GM21723 (cell line): ENCODE measurements at regions not wholly inside any gene's neighbourhood (a gene's known extent, or its start where the extent isn't known, plus 50 kb on each side); places are given as distances from the start of the nearest gene placed in this dataset.
"Not testable (repeated sequence)": the region's sequence is repeated elsewhere in the genome, so short reads cannot be mapped to it uniquely, and the experiment has no call there.

ENCODE experiments used
- ATAC-seq: cut with Tn5 transposase; IDR thresholded peaks from one replicate; pipeline ENCODE4 v1.9.1; 2021; ENCODE audit warnings: mild to moderate bottlenecking, moderate library complexity; ENCODE audit not compliant: unreplicated experiment

DNA sequence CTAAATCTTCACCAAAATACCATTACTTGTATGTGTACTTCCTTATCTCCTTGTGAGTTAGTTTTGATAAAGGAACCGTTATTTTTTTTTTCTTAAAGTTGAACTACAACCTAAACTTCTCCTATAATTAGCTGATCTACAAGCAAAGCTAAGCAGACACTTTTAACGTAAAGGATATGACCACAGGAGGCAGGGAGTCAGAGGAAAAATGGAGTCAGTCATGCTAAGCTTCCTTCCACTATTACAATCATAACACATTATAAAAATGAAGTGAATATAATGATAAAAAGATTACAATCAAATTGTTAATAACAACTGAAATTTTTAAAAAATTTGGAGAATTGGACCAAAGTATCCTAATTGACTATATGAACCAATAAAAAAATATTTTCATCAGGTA lies 892.6 kb downstream of the KCNT2 start:
- no peak for ATAC-seq

DNA sequence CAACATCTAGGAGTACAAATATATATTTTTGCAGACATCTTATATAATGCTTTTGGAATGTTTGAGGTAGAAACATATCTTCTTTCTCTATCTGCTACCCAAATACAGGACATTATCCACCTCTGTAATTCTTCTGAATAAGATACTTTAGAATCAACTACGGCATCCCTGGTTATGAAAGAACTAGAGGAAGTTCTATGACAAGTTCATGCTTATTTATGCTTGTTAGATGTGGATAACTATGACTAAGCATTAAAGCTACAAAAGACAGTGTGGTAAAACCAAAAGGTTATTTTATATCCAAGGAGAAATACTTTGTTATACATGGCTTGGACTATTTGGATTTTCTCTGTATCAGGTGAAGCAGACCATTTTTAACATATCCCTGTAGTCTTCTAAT lies 894.0 kb downstream of the KCNT2 start:
- no peak for ATAC-seq

DNA sequence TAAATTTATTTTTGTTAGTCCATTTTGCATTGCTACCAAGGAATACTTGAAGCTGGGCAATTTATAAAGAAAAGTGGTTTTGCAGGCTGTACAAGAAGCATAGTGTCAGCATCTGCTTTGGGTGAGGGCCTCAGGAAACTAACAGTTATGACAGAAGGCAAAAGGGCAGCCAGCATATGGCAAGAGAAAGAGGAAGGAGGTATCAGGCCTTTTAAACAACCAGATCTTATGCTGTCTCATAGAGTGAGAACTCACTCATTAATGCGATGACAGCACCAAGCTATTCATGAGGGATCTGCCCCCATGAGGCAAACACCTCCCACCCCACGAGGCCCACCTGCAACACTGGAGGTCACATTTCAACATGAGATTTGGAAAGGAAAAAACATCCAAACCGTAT lies 898.4 kb downstream of the KCNT2 start:
- no peak for ATAC-seq

DNA sequence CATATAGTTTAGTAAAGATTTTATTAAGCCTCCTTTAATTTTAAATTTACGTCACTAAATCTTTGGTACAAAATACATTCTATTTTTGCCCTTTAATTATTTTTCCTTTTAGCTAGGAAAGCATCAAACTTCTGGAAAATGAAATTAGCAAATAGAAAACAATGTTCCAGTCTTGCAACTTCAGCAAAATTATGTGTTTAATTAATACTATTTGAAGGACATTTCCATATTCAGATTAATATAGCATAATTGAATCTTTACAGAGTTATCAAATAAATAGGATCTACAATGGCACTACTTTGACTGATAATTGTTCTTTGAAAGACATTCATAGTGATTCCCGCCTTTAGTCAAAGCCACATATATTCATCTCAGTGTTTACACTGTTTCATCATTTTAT lies 904.2 kb downstream of the KCNT2 start:
- no peak for ATAC-seq

DNA sequence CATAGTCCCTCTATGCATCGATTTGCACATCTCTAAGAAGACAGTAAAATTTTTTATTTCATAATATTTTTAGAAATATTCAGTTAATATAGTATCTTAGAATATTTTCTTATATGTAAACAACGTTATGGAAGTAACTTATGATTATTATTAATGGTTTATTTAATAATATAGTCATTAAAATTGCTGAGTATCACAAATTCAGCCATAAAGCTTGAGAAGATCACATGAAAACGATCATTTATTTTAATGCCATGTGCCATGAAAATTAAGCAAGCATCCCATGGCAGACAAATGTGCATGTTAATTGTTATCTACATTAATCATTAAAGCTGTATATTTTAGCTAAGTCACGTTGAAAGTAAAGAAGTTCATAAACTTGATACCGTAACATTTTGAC lies 907.1 kb downstream of the KCNT2 start:
- ATAC-seq, result no peak

DNA sequence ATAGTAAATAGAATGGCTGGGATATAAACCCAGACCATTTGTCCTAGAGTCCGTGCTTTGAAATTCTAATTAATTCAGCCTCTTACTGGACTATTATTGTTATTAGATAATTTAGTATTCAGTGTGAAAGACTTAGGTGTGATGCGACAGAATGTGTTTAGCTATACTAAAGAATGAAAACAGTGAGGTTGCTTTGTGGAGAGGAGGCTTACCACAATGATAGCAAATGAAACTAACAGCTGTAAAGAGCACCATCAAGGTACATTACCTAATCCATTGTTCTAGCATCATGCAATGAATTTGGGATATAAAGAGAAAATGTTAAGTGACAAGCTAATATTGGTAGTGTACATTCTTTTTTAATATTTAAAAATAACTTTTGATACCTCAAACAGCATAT lies 911.1 kb downstream of the KCNT2 start:
- peak; percentile 100 for ATAC-seq

DNA sequence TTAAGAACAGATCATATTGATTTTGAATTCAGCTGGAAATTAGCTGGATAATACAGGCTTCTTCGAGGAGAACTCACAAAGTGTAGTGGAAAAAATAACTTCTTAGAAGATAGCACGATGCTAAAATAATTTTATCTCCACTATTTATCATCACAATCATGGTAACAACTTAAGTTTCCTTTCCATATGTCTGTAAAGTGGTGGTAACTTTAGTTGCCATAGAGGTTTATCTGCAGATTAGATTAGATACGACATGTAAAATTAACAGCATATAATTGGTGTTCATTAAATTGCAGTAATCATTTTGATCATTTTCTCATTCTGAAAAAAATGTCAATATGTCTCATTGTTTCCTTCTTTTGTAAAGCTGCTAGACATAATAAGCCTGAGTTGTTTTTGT lies 921.5 kb downstream of the KCNT2 start:
- ATAC-seq, result no peak

DNA sequence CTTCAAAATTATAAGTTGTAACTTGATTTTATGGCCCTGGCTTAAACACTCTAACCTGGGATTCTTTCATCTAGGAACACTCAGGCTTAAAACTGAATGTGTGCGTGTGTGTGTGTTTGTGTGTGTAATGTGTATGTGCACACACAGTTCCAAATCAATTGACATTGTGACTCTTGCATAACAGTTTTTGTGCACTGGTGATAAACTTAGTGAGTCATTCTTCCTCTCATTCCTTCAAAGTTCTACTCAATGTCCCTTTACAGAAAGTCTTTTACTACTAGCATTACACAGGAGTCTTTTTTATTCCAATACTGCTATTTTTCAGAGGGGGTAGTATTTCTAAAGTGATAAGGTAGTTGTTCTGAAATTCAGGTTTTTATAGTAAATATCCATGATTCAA lies 943.6 kb downstream of the KCNT2 start:
- no peak for ATAC-seq

DNA sequence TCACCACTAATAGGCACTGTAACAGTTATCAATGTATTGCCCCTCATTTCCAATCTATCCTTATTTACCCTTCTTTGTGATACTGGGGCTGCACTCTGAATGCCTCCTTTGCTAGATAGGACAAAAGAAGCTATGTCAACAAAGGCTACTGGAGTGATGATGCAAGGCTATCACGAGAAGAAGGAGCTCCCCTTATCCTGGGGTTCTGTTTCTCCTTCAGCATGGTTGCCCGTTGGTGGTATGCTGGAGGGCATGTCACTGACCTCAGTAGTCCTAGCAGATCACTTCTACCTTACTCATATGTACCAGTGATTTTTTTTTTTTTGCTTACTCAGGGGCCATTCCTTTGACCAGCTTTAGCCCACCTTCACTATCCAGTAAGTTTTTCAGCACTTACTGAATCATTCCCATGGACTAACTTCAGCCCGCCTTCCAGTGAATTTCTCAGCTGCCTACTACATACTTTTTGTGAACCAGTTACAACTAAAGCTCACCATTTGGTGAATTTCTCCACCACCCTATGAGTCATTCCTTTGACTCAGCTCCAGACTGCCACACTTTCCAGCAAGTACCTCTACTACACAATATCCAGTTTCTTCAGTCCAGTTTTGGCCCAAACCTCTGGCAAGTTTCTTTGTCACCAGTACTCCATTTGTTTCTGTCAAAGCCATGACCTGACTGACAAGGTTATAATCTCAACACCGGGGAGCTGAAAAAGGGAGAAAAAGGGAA lies 944.5 kb downstream of the KCNT2 start:
- no peak for ATAC-seq

DNA sequence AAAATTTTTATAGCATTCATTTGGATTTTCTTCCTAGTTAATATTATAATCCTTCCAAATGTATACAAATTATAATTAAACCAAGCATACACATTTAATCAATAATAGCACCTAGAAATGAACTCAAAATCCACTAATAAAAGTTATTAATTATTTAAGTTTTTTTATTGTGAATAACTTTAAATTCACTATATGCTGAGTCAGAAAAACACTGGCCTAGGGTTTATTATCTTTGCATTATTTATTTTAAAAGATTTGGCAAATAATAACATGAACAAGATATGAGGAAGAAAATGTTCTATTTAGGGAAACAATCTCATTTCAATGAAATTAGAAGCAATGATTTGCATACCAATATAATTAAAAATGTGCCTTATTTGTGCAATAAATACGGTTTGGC lies 951.5 kb downstream of the KCNT2 start:
- ATAC-seq, result no peak

DNA sequence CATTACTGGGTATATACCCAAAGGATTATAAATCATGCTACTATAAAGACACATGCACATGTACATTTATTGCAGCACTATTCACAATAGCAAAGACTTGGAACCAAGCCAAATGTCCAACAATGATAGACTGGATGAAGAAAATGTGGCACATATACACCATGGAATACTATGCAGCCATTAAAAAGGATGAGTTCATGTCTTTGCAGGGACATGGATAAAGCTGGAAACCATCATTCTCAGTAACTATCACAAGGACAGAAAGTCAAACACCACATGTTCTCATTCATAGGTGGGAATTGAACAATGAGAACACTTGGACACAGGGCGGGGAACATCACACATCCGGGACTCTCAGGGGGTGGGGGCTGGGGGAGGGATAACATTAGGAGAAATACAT lies 959.4 kb downstream of the KCNT2 start:
- ATAC-seq, result not testable (repeated sequence)

DNA sequence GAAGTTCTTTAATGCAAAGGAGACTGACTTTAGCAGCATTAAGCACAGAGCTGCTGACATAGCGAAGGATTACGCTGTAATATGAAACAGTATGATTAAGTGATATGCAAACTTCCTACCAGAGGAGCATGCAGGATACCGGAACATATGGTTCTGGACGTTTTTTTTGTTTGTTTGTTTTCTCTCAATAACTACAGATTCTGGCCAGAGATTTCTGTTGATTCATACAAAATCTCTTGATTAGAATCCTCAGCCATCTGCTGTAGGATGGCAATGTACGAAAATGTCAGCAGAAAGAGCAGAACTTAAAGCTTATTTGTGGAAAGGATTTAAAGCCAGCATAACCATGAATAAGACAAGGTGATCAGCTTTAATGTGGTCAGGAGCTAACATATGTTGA lies 970.7 kb downstream of the KCNT2 start:
- no peak for ATAC-seq

DNA sequence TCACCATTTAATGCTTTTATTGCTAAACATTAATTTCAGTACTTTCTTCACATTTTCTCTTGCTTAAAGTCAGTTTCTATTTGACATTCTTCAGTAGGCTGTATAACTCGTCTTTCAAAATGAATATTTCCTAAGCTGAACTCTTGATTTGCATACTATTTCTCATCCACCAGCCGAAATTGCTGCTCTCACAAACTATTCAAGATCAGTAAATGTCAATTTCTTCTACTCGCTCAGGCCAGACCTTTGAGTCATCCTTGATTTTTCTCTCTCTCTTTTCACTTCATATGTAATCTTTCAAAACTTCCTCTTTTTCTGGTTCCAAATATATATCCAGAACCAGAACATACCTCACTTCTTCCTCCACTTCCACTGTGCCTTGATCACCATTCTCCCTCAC lies 990.0 kb downstream of the KCNT2 start:
- ATAC-seq, result no peak

DNA sequence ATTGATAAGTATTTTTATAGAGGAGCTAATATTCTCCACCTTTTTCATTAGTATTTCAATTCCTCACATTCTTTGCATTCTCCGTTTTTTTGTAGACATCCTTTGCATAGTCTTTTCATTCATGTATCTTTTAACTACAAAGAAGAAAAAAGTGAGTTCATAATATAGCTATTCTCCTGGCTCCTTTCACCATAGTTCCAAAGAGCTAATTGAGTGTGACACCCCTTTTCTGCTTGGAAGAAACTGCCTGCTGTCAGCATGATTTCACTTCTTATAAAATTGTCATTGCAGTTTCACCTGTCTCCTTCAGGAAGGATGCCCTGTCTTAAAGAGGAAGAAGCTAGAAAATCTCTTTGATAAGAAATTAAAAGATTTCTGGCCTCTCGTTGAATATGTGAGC lies 991.1 kb downstream of the KCNT2 start:
- ATAC-seq, result no peak

DNA sequence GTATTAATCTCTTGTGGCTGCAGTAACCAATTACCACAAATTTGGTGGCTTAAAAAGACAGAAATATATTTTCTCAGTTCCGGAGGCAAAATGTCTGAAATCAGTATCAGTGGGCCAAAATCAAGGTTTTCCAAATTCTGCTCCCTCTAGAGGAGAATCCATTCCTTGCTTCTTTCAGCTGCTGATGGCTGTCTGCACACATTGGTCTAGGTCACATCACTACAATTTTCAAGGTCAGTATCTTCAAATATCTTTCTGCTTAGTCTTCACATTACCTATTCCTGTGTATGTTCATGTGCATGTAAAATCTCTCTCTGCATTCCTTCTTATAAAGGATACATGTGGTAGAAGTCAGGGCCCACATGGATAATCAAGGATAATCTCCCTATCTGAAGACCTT lies 999.4 kb downstream of the KCNT2 start:
- ATAC-seq, result no peak

DNA sequence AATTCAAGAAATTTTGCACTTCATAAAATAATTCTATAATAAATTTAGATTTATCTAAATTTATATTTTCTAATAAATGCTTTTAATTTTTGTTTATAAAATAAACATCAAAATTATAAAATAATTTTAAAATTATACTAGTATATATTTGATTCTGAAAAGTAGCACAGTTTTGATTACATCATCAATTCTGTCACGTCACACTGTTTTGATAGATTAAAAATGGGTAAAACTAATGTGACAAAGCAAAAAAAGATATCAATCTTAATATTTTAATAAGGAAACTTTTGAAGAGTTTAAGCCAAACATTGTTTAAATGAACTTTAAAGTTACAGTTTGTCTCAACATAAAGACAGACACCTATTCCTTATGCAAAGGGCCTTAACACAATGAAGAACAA lies 1001.8 kb downstream of the KCNT2 start:
- no peak for ATAC-seq

DNA sequence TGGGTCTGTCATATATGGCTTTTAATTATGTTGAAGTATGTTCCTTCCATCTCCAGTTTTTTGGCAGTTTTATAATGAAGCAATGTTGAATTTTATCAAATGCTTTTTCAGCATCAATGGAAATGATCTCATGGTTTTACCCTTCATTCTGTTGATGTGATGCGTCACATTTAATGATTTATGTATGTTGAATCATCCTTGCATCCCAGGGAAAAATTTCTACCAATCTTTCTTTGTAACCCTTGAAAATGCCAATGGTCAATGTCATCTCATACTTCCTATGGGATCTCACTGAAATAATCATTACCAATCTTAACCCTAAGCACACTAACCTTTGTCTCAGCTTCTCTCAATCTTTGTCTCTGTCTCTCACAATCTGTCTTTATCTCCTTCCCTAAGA lies 1004.0 kb downstream of the KCNT2 start:
- ATAC-seq, result no peak

DNA sequence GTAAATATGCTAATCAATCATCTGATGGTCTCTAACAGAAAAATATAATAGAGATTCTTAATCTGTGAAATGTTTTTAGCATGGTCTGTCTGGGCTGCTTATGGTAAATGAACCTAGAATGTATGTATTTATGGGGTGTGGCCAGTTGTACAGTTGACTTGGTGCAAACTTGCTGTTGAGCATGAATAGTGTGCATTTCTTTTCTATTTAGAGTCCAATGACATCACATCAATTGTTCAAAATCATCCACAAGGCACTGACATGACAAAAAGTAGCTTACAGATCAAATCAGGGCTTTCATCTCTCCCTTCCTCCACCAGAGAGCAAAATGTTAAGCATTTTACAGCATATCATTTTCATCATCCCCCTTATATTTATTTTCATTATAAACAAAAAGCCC lies 1010.3 kb downstream of the KCNT2 start:
- ATAC-seq, result no peak

DNA sequence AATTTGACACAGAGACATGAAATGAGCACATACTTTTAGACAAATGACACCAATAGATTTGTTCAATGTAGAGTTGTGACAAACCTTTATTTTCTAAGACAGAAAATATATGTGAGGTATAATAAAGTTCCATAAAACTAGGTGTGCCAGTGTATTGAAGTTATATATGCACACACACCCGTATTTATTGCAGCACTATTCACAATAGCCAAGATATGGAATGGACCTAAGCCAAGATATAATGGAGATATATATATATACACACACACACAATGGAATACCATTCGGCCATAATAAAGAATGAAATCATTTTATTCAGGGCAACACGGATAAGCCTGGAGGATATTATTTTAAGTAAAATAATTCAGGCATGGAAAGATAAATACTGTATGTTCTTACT lies 1013.5 kb downstream of the KCNT2 start:
- ATAC-seq, result no peak

DNA sequence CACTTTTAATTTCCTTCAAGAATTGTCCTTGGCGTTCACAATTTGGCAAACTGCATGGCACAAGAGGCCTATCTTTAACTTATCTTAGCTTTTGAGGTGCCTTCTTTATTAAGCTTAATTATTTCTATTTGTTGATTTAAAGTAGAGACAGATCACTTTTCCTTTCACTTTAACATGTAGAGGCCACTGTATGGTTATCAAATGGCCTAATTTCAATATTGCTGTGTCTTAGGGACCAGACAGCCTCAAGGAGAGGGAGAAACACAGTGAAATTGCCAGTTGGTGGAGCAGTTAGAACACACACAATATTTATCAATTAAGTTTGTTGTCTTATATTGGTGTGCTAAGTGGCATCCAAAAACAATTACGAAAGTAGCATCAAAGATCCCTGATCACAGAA lies 1013.9 kb downstream of the KCNT2 start:
- ATAC-seq, result no peak

DNA sequence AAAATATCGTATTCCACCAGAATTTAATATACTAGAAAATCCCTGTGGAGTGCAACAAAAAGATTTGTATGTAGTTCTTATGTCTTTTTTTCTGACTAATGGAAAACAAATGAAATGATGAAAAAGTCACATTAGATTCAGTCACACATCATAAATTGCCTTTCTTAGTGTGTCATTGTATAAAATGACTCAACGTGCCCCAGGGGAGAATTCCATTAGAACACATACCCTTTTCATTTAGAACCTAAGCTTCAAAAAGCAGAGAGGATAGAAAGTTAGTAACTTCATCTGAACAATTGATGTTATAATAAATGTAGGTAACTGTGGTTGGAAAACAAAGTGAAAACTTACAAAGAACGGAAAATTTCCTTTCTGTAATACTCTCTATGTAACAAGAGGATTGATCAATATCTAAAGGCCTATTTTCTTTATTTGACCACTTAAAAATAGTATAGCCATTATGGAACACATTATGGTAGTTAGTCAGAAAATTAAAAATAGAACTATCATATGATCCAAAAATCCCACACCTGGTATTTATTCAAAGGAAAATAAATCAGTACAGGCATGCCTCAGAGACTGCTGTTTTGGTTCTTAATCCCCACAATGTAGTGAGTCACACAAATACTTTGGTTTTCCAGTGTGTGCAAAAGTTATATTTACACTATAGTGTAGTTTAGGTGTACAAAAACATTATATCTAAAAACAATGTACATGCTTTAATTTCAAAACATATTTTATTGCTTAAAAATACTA lies 1016.1 kb downstream of the KCNT2 start:
- no peak for ATAC-seq

DNA sequence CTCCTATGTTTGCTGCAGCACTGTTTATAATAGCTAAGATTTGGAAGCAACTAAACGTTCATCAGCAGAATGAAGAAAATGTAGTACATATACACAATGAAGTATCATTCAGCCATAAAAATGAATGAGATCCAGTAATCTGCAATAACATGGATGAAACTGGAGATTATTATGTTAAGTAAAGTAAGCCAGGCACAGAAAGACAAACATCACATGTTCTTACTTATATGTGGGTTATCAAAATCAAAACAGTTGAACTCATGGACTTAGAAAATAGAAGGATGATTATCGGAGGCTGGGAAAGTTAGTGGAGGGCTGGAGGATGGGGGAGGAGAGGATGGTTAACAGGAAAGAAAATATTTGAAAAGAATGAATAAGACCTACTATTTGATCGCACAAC lies 1017.6 kb downstream of the KCNT2 start:
- no peak for ATAC-seq
